B cell (primary cell): ENCODE measurements at regions not wholly inside any gene's neighbourhood (a gene's known extent, or its start where the extent isn't known, plus 50 kb on each side); places are given as distances from the start of the nearest gene placed in this dataset.

ENCODE experiments used
- ATAC-seq: fragments of 200-7000 bp; cut with Tn5 transposase; one replicate; pipeline ENCODE4 v1.10.0; 2021; ENCODE audit warnings: low read depth, mild to moderate bottlenecking, moderate number of reproducible peaks, moderate library complexity
- CTCF ChIA-PET: fragments of 350-600 bp; sonication (Branson Sonifier 250); formaldehyde crosslinking; loops from one replicate; lab custom pipeline; 2021; ENCODE audit warnings: antibody characterized with exemption, inconsistent platforms; lab: Charles Lee
- POLR2A ChIA-PET: fragments of 350-600 bp; sonication (Branson Sonifier 250); formaldehyde crosslinking; loops from one replicate; lab custom pipeline; 2021; ENCODE audit warnings: antibody characterized with exemption; lab: Charles Lee
- DNase-seq: peaks from one replicate; pipeline ENCODE4 v3.0.0; 2013
- H2AFZ ChIP-seq: 2 replicates; pipeline ENCODE4 v1.6.1; 2012; ENCODE audit warnings: mild to moderate bottlenecking, low read depth, low read length; ENCODE audit not compliant: insufficient read depth, poor library complexity, severe bottlenecking
- H3K27ac ChIP-seq, 2 donors: 1 replicate in 1 of 2; 2 replicates in 1 of 2; pipeline ENCODE4 v1.5.1; 2012 to 2013; ENCODE audit warnings: low read length in 2 of 2, mild to moderate bottlenecking in 2 of 2, moderate library complexity in 1 of 2
- H3K27me3 ChIP-seq, 4 experiments: fragments of 200-600 bp in 1 of 4; sonication (generic) in 1 of 4; replicated peaks in 1 of 4; 1 replicate in 2 of 4; 2 replicates in 2 of 4; pipeline versions ENCODE4 v1.6.1 to v1.7.0; 2013 to 2016; ENCODE audit warnings: low read length in 3 of 4, mild to moderate bottlenecking in 2 of 4, mixed read lengths in 1 of 4, moderate library complexity in 1 of 4; ENCODE audit not compliant: insufficient read depth in 4 of 4, control insufficient read depth in 3 of 4; ENCODE audit errors: control extremely low read depth in 1 of 4
- H3K36me3 ChIP-seq, 2 experiments: replicated peaks in 1 of 2; 1 replicate in 1 of 2; 2 replicates in 1 of 2; pipeline versions ENCODE4 v1.6.1 to v1.7.1; 2013; ENCODE audit warnings: low read length in 1 of 2; ENCODE audit not compliant: insufficient read depth in 2 of 2, control insufficient read depth in 1 of 2; ENCODE audit errors: control extremely low read depth in 1 of 2, extremely low read depth in 1 of 2
- H3K4me1 ChIP-seq, 2 donors: fragments of 200-600 bp in 1 of 2; sonication (generic) in 1 of 2; 1 replicate in 1 of 2; 2 replicates in 1 of 2; pipeline versions ENCODE4 v1.5.1 to v1.6.1; 2013 to 2017; ENCODE audit warnings: low read length in 2 of 2; ENCODE audit not compliant: control insufficient read depth in 2 of 2, insufficient read depth in 2 of 2
- H3K4me2 ChIP-seq: replicated peaks from 2 replicates; pipeline ENCODE3; 2012; ENCODE audit warnings: mild to moderate bottlenecking, low read depth, low read length; ENCODE audit not compliant: poor library complexity, severe bottlenecking
- H3K4me3 ChIP-seq, 5 experiments: fragments of 200-600 bp in 1 of 5; sonication (generic) in 1 of 5; 1 replicate in 3 of 5; 2 replicates in 2 of 5; pipeline versions ENCODE4 v1.5.1 to v1.7.0; 2011 to 2016; ENCODE audit warnings: low read length in 4 of 5, mild to moderate bottlenecking in 4 of 5, low read depth in 2 of 5, control low read depth in 1 of 5, moderate library complexity in 1 of 5; ENCODE audit not compliant: insufficient read depth in 1 of 5; ENCODE audit errors: control extremely low read depth in 1 of 5, extremely low read depth in 1 of 5
- H3K79me2 ChIP-seq: fragments of 200-600 bp; sonication (generic); one replicate; pipeline ENCODE4 v1.6.0; 2016; ENCODE audit warnings: low read length; ENCODE audit not compliant: control insufficient read depth, insufficient read depth
- H3K9ac ChIP-seq: fragments of 200-600 bp; sonication (generic); 2 replicates; pipeline ENCODE4 v1.6.1; 2017; ENCODE audit warnings: mild to moderate bottlenecking, low read length, moderate library complexity
- H3K9me3 ChIP-seq, 3 donors: one replicate each; pipeline versions ENCODE4 v1.6.1 to v1.7.1; 2013; ENCODE audit warnings: low read length in 2 of 3; ENCODE audit not compliant: control insufficient read depth in 2 of 3, insufficient read depth in 1 of 3; ENCODE audit errors: control extremely low read depth in 1 of 3
- H4K20me1 ChIP-seq: 2 replicates; pipeline ENCODE4 v1.6.0; 2012; ENCODE audit warnings: mild to moderate bottlenecking, low read length; ENCODE audit not compliant: insufficient read depth, control insufficient read depth, poor library complexity, severe bottlenecking
- H3K27ac Mint-ChIP-seq: one replicate; pipeline ENCODE4 v1.8.0; 2021; ENCODE audit warnings: mixed read lengths
- H3K27me3 Mint-ChIP-seq: one replicate; pipeline ENCODE4 v1.8.0; 2021; ENCODE audit warnings: mixed read lengths
- H3K4me1 Mint-ChIP-seq: one replicate; pipeline ENCODE4 v1.8.0; 2021; ENCODE audit warnings: mixed read lengths
- H3K4me3 Mint-ChIP-seq: one replicate; pipeline ENCODE4 v1.8.0; 2021; ENCODE audit warnings: mixed read lengths
- H3K9me3 Mint-ChIP-seq: one replicate; pipeline ENCODE4 v1.8.0; 2022; ENCODE audit warnings: mixed read lengths; ENCODE audit not compliant: insufficient read depth
- EZH2 ChIP-seq: IDR thresholded peaks from 2 replicates; pipeline ENCODE4 v1.6.1; 2012; ENCODE audit warnings: borderline replicate concordance, low read depth, mild to moderate bottlenecking, moderate library complexity, low read length; ENCODE audit not compliant: insufficient read depth, poor library complexity, severe bottlenecking
- WGBS: methylation state at CpG from one replicate; pipeline ENCODE4 v1.1.5; 2013; ENCODE audit warnings: missing lambda C conversion rate; ENCODE audit not compliant: insufficient coverage; 5-methylcytosine and 5-hydroxymethylcytosine counted together
- intact Hi-C: fragments of 100-400 bp; cut with micrococcal nuclease; formaldehyde crosslinking; loops from one replicate; pipeline ENCODE4 v1.10.0; 2022
- TF ChIP-seq, protein P1 (sequence below): fragments of 200-600 bp; IDR thresholded peaks from one replicate; pipeline ENCODE4 v1.8.0; 2022; ENCODE audit warnings: antibody characterized with exemption, mild to moderate bottlenecking

DNA sequence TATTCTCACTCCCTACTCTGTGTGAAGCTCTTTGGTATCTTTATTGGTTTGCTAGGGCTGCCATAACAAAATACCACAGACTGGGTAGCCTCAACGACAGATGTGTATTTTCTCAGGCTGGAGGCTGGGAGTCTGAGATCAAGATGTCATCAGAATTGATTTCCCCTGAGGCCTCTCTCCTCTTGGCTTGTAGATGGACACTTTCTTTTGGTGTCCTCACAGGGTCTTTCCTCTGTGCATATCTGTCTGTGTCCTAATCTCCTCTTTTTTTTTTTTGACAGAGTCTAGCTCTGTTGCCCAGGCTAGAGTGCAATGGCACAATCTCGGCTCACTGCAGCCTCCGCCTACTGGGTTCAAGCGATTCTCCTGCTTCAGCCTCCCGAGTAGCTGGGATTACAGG lies 71.4 kb upstream of the KCNJ6 start:
- no peak for ATAC-seq
- H3K27me3 ChIP-seq = no peaks in the 10 kb centered on the region
- no peaks in the 10 kb centered on the region for H4K20me1 ChIP-seq
- 100% methylated on average over 5 of the region's 5 CpGs for WGBS
- DNase-seq = no peak
- no peak overlapping the region for H3K27ac ChIP-seq
- Mint-ChIP-seq H3K4me1 (no peaks in the 10 kb centered on the region), H3K9me3 (no peaks in the 10 kb centered on the region), H3K27me3 (peaks cover 10% of the 10 kb centered on the region), H3K4me3 (no peak overlapping the region), H3K27ac (no peak overlapping the region)
- no peaks in the 10 kb centered on the region for H3K79me2 ChIP-seq
- TF ChIP-seq, protein P1, sequence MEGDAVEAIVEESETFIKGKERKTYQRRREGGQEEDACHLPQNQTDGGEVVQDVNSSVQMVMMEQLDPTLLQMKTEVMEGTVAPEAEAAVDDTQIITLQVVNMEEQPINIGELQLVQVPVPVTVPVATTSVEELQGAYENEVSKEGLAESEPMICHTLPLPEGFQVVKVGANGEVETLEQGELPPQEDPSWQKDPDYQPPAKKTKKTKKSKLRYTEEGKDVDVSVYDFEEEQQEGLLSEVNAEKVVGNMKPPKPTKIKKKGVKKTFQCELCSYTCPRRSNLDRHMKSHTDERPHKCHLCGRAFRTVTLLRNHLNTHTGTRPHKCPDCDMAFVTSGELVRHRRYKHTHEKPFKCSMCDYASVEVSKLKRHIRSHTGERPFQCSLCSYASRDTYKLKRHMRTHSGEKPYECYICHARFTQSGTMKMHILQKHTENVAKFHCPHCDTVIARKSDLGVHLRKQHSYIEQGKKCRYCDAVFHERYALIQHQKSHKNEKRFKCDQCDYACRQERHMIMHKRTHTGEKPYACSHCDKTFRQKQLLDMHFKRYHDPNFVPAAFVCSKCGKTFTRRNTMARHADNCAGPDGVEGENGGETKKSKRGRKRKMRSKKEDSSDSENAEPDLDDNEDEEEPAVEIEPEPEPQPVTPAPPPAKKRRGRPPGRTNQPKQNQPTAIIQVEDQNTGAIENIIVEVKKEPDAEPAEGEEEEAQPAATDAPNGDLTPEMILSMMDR = no peak
- TF ChIP-seq EZH2 = no peak
- H3K4me1 ChIP-seq = no peaks in the 10 kb centered on the region
- ChIA-PET CTCF (no interaction called here), POLR2A (no interaction called here)
- H3K9me3 ChIP-seq = peaks cover 0 to 3% (median 0%) of the 10 kb centered on the region in 3 donors
- intact Hi-C loops = no loop called here
- H2AFZ ChIP-seq = no peak overlapping the region
- no peak overlapping the region for H3K4me2 ChIP-seq
- H3K9ac ChIP-seq = no peak overlapping the region
- no peaks in the 10 kb centered on the region for H3K36me3 ChIP-seq
- H3K4me3 ChIP-seq = no peak overlapping the region

DNA sequence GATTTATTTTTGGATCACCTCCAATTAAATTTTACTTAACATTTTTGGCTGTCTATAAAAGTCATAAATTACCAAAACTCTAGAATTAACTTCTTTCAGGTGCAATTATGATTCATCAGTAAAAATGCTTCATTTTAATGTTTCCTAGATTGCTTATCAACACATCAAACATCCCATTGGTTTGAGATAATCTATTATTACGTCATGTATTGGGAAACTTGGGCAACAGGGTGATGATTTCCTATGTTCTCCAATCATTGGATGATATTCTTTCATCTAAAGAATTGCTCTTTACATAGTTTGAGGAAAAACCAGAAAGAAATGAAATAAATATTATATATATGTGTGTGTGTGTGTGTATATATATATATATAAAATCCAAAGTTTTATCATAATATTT lies 76.8 kb upstream of the KCNJ6 start:
- no CpG with 5 or more reads among the region's 1 CpG for WGBS
- Histone ChIP-seq H3K27me3 (no peaks in the 10 kb centered on the region), H3K79me2 (no peaks in the 10 kb centered on the region), H3K36me3 (no peaks in the 10 kb centered on the region), H2AFZ (no peak overlapping the region), H3K4me3 (no peak overlapping the region), H3K4me2 (no peak overlapping the region), H3K27ac (no peak overlapping the region), H3K9me3 (peaks cover 0 to 3% (median 0%) of the 10 kb centered on the region in 3 donors), H4K20me1 (no peaks in the 10 kb centered on the region), H3K4me1 (no peaks in the 10 kb centered on the region), H3K9ac (no peak overlapping the region)
- intact Hi-C loops = no loop called here
- Mint-ChIP-seq H3K9me3 (no peaks in the 10 kb centered on the region), H3K4me1 (no peaks in the 10 kb centered on the region), H3K27me3 (peaks cover 6% of the 10 kb centered on the region), H3K27ac (no peak overlapping the region), H3K4me3 (no peak overlapping the region)
- TF ChIP-seq EZH2 = no peak
- TF ChIP-seq, protein P1 = no peak
- DNase-seq (no peak), ATAC-seq (no peak)
- ChIA-PET CTCF (no interaction called here), POLR2A (no interaction called here)
